Ectodermal cell (in vitro differentiated cells): ENCODE measurements at regions not wholly inside any gene's neighbourhood (a gene's known extent, or its start where the extent isn't known, plus 50 kb on each side); places are given as distances from the start of the nearest gene placed in this dataset.
"Not testable (repeated sequence)": the region's sequence is repeated elsewhere in the genome, so short reads cannot be mapped to it uniquely, and the experiment has no call there.

ENCODE experiments used
- H3K27ac ChIP-seq: 2 replicates; pipeline ENCODE4 v1.7.0; 2013; ENCODE audit warnings: mild to moderate bottlenecking, low read depth, low read length; ENCODE audit not compliant: insufficient read depth, poor library complexity, severe bottlenecking
- H3K27me3 ChIP-seq: 2 replicates; pipeline ENCODE4 v1.7.0; 2013; ENCODE audit warnings: mild to moderate bottlenecking, low read length; ENCODE audit not compliant: insufficient read depth, control insufficient read depth, poor library complexity, severe bottlenecking
- H3K36me3 ChIP-seq: one replicate; pipeline ENCODE4 v1.7.0; 2013; ENCODE audit warnings: low read length; ENCODE audit not compliant: control insufficient read depth, insufficient read depth
- H3K4me1 ChIP-seq: one replicate; pipeline ENCODE4 v1.7.0; 2013; ENCODE audit warnings: low read length; ENCODE audit not compliant: control insufficient read depth, insufficient read depth
- H3K4me3 ChIP-seq: 2 replicates; pipeline ENCODE4 v1.7.0; 2013; ENCODE audit warnings: low read depth, low read length, control low read depth; ENCODE audit not compliant: insufficient read depth
- H3K9me3 ChIP-seq: 2 replicates; pipeline ENCODE4 v1.7.0; 2013; ENCODE audit warnings: mild to moderate bottlenecking, low read length, moderate library complexity; ENCODE audit not compliant: control insufficient read depth
- WGBS, 2 experiments: methylation state at CpG; one replicate each; pipeline ENCODE4 v1.1.7; 2013; ENCODE audit warnings: missing lambda C conversion rate in 2 of 2; 5-methylcytosine and 5-hydroxymethylcytosine counted together

GRCh38 chr6:141981190-141981589 lies 151.5 kb upstream of the GJE1 start:
- Histone ChIP-seq H3K36me3 (no peaks in the 10 kb centered on the region), H3K4me1 (no peaks in the 10 kb centered on the region), H3K9me3 (no peaks in the 10 kb centered on the region), H3K4me3 (no peak overlapping the region), H3K27ac (no peak overlapping the region), H3K27me3 (no peaks in the 10 kb centered on the region)

- no peaks in the 10 kb centered on the region for H3K27me3 ChIP-seq
- H3K4me3 ChIP-seq, result no peak overlapping the region
- H3K9me3 ChIP-seq, result no peaks in the 10 kb centered on the region
- no peak overlapping the region for H3K27ac ChIP-seq
- no peaks in the 10 kb centered on the region for H3K4me1 ChIP-seq
- WGBS, 2 experiments, result 100% methylated on average over 1 of the region's 2 CpGs; no CpG with 5 or more reads in 1 of the 2 experiments
- no peaks in the 10 kb centered on the region for H3K36me3 ChIP-seq
These were observed 154.9 kb upstream of the GJE1 start for GRCh38 chr6:141977782-141978181.

- H3K27ac ChIP-seq, result no peak overlapping the region
- H3K9me3 ChIP-seq, result no peaks in the 10 kb centered on the region
- H3K4me3 ChIP-seq, result no peak overlapping the region
- H3K36me3 ChIP-seq, result no peaks in the 10 kb centered on the region
- H3K4me1 ChIP-seq, result no peaks in the 10 kb centered on the region
- H3K27me3 ChIP-seq, result no peaks in the 10 kb centered on the region
- 92 to 96% methylated on average over 1 of the region's 1 CpG for WGBS, 2 experiments
These were observed 155.7 kb upstream of the GJE1 start for GRCh38 chr6:141976994-141977393.

GRCh38 chr6:141969768-141970415 lies 162.8 kb upstream of the GJE1 start:
- WGBS, 2 experiments, result 77 to 80% methylated on average over 19 of the region's 19 CpGs
- H3K27ac ChIP-seq, H3K27me3 ChIP-seq, H3K4me1 ChIP-seq, H3K9me3 ChIP-seq, H3K4me3 ChIP-seq, H3K36me3 ChIP-seq: not testable (repeated sequence)

DNA sequence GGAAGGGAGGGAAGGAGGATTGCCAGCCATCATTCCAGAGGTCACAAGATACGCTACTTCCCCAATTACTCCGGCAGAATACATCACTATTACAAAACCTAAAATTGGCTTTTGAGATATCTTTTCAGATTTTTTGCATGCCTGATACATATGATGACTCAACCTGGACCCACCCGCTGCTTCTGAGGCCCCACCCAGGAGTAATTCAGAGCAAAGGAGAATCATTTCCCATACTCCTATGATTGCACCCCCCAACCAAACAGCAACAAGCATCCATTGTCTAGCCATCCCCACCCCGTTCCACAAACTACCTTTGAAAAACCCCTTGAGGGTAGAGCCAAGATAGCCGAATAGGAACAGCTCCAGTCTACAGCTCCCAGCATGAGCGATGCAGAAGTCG lies 163.5 kb upstream of the GJE1 start:
- Histone ChIP-seq H3K4me1 (no peaks in the 10 kb centered on the region), H3K9me3 (no peaks in the 10 kb centered on the region), H3K27me3 (no peaks in the 10 kb centered on the region), H3K27ac (no peak overlapping the region), H3K36me3 (no peaks in the 10 kb centered on the region), H3K4me3 (no peak overlapping the region)
- 93% methylated on average over 7 of the region's 7 CpGs for WGBS, 2 experiments

DNA sequence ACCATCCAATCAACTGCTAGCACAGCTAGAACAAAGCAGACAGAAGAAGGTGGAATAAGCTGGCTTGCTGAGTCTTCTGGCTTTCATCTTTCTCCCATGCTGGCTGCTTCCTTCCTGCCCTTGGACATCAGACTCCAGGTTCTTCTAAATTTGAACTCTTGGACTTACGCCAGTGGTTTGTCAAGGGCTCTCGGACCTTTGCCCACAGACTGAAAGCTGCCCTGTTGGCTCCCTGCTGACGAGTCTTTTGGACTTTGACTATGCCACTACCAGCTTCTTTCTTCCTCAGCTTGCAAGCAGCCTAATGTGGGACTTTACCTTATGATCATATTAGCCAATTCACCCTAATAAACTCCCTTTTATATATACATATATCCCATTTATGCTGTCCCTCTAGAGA lies 164.1 kb upstream of the GJE1 start:
- Histone ChIP-seq H3K9me3 (no peaks in the 10 kb centered on the region), H3K36me3 (no peaks in the 10 kb centered on the region), H3K4me1 (no peaks in the 10 kb centered on the region), H3K27me3 (no peaks in the 10 kb centered on the region), H3K27ac (no peak overlapping the region), H3K4me3 (no peak overlapping the region)
- WGBS, 2 experiments, result 92% methylated on average over 3 of the region's 3 CpGs

GRCh38 chr6:141965016-141965545 lies 167.6 kb upstream of the GJE1 start:
- H3K27me3 ChIP-seq, result no peaks in the 10 kb centered on the region
- H3K4me3 ChIP-seq, result no peak overlapping the region
- no peaks in the 10 kb centered on the region for H3K4me1 ChIP-seq
- no peaks in the 10 kb centered on the region for H3K9me3 ChIP-seq
- H3K27ac ChIP-seq, result no peak overlapping the region
- H3K36me3 ChIP-seq, result no peaks in the 10 kb centered on the region
- WGBS, 2 experiments, result 88 to 92% methylated on average over 2 of the region's 2 CpGs

- no peak overlapping the region for H3K4me3 ChIP-seq
- 92 to 97% methylated on average over 3 of the region's 3 CpGs for WGBS, 2 experiments
These were observed 169.0 kb upstream of the GJE1 start for GRCh38 chr6:141963543-141964295.

GRCh38 chr6:141957271-141957670 lies 175.5 kb upstream of the GJE1 start:
- no peak overlapping the region for H3K4me3 ChIP-seq
- H3K36me3 ChIP-seq, result peaks cover 3% of the 10 kb centered on the region
- no peaks in the 10 kb centered on the region for H3K4me1 ChIP-seq
- H3K9me3 ChIP-seq, result no peaks in the 10 kb centered on the region
- no peaks in the 10 kb centered on the region for H3K27me3 ChIP-seq
- 95% methylated on average over 3 to 4 of the region's 4 CpGs for WGBS, 2 experiments
- no peak overlapping the region for H3K27ac ChIP-seq

More at GRCh38 chr6:141963543-141964295, 169.0 kb upstream of the GJE1 start:
- no peaks in the 10 kb centered on the region for H3K9me3 ChIP-seq
- no peaks in the 10 kb centered on the region for H3K27me3 ChIP-seq
- H3K4me1 ChIP-seq, result no peaks in the 10 kb centered on the region
- H3K27ac ChIP-seq, result no peak overlapping the region
- H3K36me3 ChIP-seq, result no peaks in the 10 kb centered on the region

GRCh38 chr6:141956868-141957267 lies 175.9 kb upstream of the GJE1 start:
- no peaks in the 10 kb centered on the region for H3K9me3 ChIP-seq

More at GRCh38 chr6:141956868-141957267, 175.9 kb upstream of the GJE1 start:
- H3K27ac ChIP-seq, result no peak overlapping the region
- H3K36me3 ChIP-seq, result peaks cover 3% of the 10 kb centered on the region
- 78 to 91% methylated on average over 1 of the region's 1 CpG for WGBS, 2 experiments
- no peaks in the 10 kb centered on the region for H3K27me3 ChIP-seq
- no peak overlapping the region for H3K4me3 ChIP-seq
- H3K4me1 ChIP-seq, result no peaks in the 10 kb centered on the region
